PFSK-1 (cell line): ENCODE measurements at regions not wholly inside any gene's neighbourhood (a gene's known extent, or its start where the extent isn't known, plus 50 kb on each side); places are given as distances from the start of the nearest gene placed in this dataset.

Experiments used
- FOXP2 ChIP-seq: optimal IDR thresholded peaks from 2 replicates; pipeline ENCODE3; 2011; ENCODE audit warnings: borderline replicate concordance, control low read depth, inconsistent platforms; ENCODE audit not compliant: insufficient read depth; ENCODE audit errors: extremely low read length, extremely low read depth
- POLR2AphosphoS5 ChIP-seq: IDR thresholded peaks from 2 replicates; pipeline ENCODE4 v1.6.1; 2012; ENCODE audit warnings: low read depth, mild to moderate bottlenecking, control low read depth, low read length, moderate library complexity
- SIN3A ChIP-seq: IDR thresholded peaks from 2 replicates; pipeline ENCODE4 v1.6.1; 2012; ENCODE audit warnings: mild to moderate bottlenecking, low read length, moderate library complexity, borderline replicate concordance; ENCODE audit not compliant: insufficient read depth
- TAF1 ChIP-seq: IDR thresholded peaks from 2 replicates; pipeline ENCODE4 v1.6.1; 2012; ENCODE audit warnings: low read length, control low read depth, borderline replicate concordance; ENCODE audit not compliant: insufficient read depth
- TF ChIP-seq, protein P1 (sequence below), 2 experiments: IDR thresholded peaks; 2 replicates each; pipeline versions ENCODE4 v1.6.1 to v1.8.0; 2011 to 2012; ENCODE audit warnings: low read depth in 2 of 2, low read length in 2 of 2, control low read depth in 1 of 2, inconsistent platforms in 1 of 2, mild to moderate bottlenecking in 1 of 2, moderate library complexity in 1 of 2; ENCODE audit not compliant: insufficient read depth in 1 of 2

DNA sequence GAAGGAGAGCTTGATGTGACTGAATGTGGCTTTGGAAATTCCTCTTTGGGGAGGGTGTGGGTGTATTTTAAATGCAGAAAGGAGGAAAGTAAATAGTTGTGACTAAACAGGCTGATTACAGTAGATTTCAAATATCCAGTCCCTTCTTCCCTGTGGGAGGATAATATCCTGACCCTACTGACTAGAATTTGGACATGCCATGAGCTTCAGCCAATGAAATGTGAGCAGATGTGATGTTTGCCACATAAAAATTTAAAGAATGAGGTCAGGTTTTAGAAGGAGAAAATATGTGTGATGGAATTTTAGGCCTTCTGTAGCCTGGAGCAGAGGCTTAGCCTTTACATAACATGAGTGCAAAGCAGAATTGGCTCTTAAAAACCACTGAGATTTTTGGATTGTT is 1218.9 kb downstream of the ROBO2 start:
- TF ChIP-seq POLR2AphosphoS5 (no peak), TAF1 (no peak), SIN3A (no peak), FOXP2 (no peak)
- TF ChIP-seq, protein P1, sequence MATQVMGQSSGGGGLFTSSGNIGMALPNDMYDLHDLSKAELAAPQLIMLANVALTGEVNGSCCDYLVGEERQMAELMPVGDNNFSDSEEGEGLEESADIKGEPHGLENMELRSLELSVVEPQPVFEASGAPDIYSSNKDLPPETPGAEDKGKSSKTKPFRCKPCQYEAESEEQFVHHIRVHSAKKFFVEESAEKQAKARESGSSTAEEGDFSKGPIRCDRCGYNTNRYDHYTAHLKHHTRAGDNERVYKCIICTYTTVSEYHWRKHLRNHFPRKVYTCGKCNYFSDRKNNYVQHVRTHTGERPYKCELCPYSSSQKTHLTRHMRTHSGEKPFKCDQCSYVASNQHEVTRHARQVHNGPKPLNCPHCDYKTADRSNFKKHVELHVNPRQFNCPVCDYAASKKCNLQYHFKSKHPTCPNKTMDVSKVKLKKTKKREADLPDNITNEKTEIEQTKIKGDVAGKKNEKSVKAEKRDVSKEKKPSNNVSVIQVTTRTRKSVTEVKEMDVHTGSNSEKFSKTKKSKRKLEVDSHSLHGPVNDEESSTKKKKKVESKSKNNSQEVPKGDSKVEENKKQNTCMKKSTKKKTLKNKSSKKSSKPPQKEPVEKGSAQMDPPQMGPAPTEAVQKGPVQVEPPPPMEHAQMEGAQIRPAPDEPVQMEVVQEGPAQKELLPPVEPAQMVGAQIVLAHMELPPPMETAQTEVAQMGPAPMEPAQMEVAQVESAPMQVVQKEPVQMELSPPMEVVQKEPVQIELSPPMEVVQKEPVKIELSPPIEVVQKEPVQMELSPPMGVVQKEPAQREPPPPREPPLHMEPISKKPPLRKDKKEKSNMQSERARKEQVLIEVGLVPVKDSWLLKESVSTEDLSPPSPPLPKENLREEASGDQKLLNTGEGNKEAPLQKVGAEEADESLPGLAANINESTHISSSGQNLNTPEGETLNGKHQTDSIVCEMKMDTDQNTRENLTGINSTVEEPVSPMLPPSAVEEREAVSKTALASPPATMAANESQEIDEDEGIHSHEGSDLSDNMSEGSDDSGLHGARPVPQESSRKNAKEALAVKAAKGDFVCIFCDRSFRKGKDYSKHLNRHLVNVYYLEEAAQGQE (IDR thresholded peaks at IDR 0.05; ENCODE audit: insufficient read depth in 1 of 2, low read depth in 2 of 2, low read length in 2 of 2) = no peak
